PFSK-1 (cell line): ENCODE measurements at regions not wholly inside any gene's neighbourhood (a gene's known extent, or its start where the extent isn't known, plus 50 kb on each side); places are given as distances from the start of the nearest gene placed in this dataset.

ENCODE experiments used
- FOXP2 ChIP-seq: optimal IDR thresholded peaks from 2 replicates; pipeline ENCODE3; 2011; ENCODE audit warnings: borderline replicate concordance, control low read depth, inconsistent platforms; ENCODE audit not compliant: insufficient read depth; ENCODE audit errors: extremely low read length, extremely low read depth
- POLR2AphosphoS5 ChIP-seq: IDR thresholded peaks from 2 replicates; pipeline ENCODE4 v1.6.1; 2012; ENCODE audit warnings: low read depth, mild to moderate bottlenecking, control low read depth, low read length, moderate library complexity
- SIN3A ChIP-seq: IDR thresholded peaks from 2 replicates; pipeline ENCODE4 v1.6.1; 2012; ENCODE audit warnings: mild to moderate bottlenecking, low read length, moderate library complexity, borderline replicate concordance; ENCODE audit not compliant: insufficient read depth
- TAF1 ChIP-seq: IDR thresholded peaks from 2 replicates; pipeline ENCODE4 v1.6.1; 2012; ENCODE audit warnings: low read length, control low read depth, borderline replicate concordance; ENCODE audit not compliant: insufficient read depth
- TF ChIP-seq, protein P1 (sequence below), 2 experiments: IDR thresholded peaks; 2 replicates each; pipeline versions ENCODE4 v1.6.1 to v1.8.0; 2011 to 2012; ENCODE audit warnings: low read depth in 2 of 2, low read length in 2 of 2, control low read depth in 1 of 2, inconsistent platforms in 1 of 2, mild to moderate bottlenecking in 1 of 2, moderate library complexity in 1 of 2; ENCODE audit not compliant: insufficient read depth in 1 of 2

GRCh38 chr2:194327196-194327888, 1329.7 kb upstream of the SLC39A10 start:
- no peak for TF ChIP-seq FOXP2
- TF ChIP-seq, protein P1, sequence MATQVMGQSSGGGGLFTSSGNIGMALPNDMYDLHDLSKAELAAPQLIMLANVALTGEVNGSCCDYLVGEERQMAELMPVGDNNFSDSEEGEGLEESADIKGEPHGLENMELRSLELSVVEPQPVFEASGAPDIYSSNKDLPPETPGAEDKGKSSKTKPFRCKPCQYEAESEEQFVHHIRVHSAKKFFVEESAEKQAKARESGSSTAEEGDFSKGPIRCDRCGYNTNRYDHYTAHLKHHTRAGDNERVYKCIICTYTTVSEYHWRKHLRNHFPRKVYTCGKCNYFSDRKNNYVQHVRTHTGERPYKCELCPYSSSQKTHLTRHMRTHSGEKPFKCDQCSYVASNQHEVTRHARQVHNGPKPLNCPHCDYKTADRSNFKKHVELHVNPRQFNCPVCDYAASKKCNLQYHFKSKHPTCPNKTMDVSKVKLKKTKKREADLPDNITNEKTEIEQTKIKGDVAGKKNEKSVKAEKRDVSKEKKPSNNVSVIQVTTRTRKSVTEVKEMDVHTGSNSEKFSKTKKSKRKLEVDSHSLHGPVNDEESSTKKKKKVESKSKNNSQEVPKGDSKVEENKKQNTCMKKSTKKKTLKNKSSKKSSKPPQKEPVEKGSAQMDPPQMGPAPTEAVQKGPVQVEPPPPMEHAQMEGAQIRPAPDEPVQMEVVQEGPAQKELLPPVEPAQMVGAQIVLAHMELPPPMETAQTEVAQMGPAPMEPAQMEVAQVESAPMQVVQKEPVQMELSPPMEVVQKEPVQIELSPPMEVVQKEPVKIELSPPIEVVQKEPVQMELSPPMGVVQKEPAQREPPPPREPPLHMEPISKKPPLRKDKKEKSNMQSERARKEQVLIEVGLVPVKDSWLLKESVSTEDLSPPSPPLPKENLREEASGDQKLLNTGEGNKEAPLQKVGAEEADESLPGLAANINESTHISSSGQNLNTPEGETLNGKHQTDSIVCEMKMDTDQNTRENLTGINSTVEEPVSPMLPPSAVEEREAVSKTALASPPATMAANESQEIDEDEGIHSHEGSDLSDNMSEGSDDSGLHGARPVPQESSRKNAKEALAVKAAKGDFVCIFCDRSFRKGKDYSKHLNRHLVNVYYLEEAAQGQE (IDR thresholded peaks at IDR 0.05; ENCODE audit: insufficient read depth in 1 of 2, low read depth in 2 of 2, low read length in 2 of 2) = no peak
- TF ChIP-seq SIN3A = no peak
- TF ChIP-seq TAF1 = no peak
- no peak for TF ChIP-seq POLR2AphosphoS5

DNA sequence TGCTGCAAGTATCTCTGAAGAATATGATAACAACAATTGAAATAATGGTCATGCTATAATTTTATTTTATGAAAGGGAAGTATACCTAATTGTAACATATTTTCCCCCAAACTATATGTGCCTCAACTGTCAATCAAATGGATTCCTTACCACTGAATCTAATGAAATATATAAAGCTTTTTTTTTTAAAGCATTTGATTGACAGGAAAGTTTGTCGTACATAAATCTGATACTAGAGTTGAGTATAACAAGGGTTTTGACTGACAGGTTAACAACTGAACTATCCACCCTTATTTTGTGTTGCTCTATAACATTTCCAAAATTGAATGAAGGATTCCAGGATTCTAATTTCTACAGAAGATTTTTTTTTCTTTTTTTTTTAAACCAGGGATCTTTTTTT, 1333.3 kb upstream of the SLC39A10 start:
- no peak for TF ChIP-seq TAF1
- no peak for TF ChIP-seq SIN3A
- TF ChIP-seq FOXP2 = no peak
- TF ChIP-seq POLR2AphosphoS5 = no peak
- TF ChIP-seq, protein P1 (IDR thresholded peaks at IDR 0.05; ENCODE audit: insufficient read depth in 1 of 2, low read depth in 2 of 2, low read length in 2 of 2) = no peak

- TF ChIP-seq, protein P1 (IDR thresholded peaks at IDR 0.05; ENCODE audit: insufficient read depth in 1 of 2, low read depth in 2 of 2, low read length in 2 of 2) = no peak
- no peak for TF ChIP-seq SIN3A
- TF ChIP-seq TAF1 = no peak
- no peak for TF ChIP-seq FOXP2
- TF ChIP-seq POLR2AphosphoS5 = no peak
Measured at GRCh38 chr2:194320520-194320919, 1336.5 kb upstream of the SLC39A10 start.

- TF ChIP-seq POLR2AphosphoS5 (no peak), FOXP2 (no peak), SIN3A (no peak)
- TF ChIP-seq, protein P1 (IDR thresholded peaks at IDR 0.05; ENCODE audit: insufficient read depth in 1 of 2, low read depth in 2 of 2, low read length in 2 of 2) = no peak
Measured at GRCh38 chr2:194319222-194319992, 1337.6 kb upstream of the SLC39A10 start.
